ENCODE measurements at regions not wholly inside any gene's neighbourhood (a gene's known extent, or its start where the extent isn't known, plus 50 kb on each side); places are given as distances from the start of the nearest gene placed in this dataset.

- Histone ChIP-seq H3K4me3 (ENCODE audit: low read depth, low read length) (no peak overlapping the region), H3K9me3 (no peaks in the 10 kb centered on the region), H3K36me3 (ENCODE audit: control insufficient read depth, insufficient read depth, low read length) (no peaks in the 10 kb centered on the region), H3K4me1 (peaks cover 2% of the 10 kb centered on the region), H3K27me3 (replicated peaks; ENCODE audit: control insufficient read depth, insufficient read depth, low read length) (no peaks in the 10 kb centered on the region)
- no peak for TF ChIP-seq CTCF (IDR thresholded peaks at IDR 0.05; ENCODE audit: insufficient read depth in 1 of 2, low read depth in 1 of 2, low read length in 1 of 2, severe bottlenecking in 1 of 2, unreplicated experiment in 1 of 2)
- Mint-ChIP-seq H3K27me3 (ENCODE audit: insufficient read depth, unreplicated experiment) (no peaks in the 10 kb centered on the region), H3K4me3 (ENCODE audit: unreplicated experiment) (no peak overlapping the region), H3K36me3 (ENCODE audit: insufficient read depth, unreplicated experiment) (no peaks in the 10 kb centered on the region), H3K4me1 (ENCODE audit: low read depth, unreplicated experiment) (no peaks in the 10 kb centered on the region), H3K9me3 (ENCODE audit: unreplicated experiment) (no peaks in the 10 kb centered on the region), H3K27ac (ENCODE audit: unreplicated experiment) (no peak overlapping the region)
- intact Hi-C loops (cut with micrococcal nuclease; ENCODE audit: unreplicated experiment): loop anchor here (1.0 to 5.0 kb wide), 4 partner anchors 49 to 321 kb away; no protein-coding TSS in a partner anchor
- no peak for DNase-seq
- ChIA-PET CTCF (interaction anchor here (2.2 to 2.7 kb wide), 2 partner anchors 120 to 128 kb away, joined by 8 to 28 read pairs; no protein-coding TSS in a partner anchor), POLR2A (no interaction called here)
- no TSS peak for BruUV-seq (replicated peaks)
Observed at GRCh38 chr6:85355816-85356215, 94.1 kb upstream of the NT5E start.

DNA sequence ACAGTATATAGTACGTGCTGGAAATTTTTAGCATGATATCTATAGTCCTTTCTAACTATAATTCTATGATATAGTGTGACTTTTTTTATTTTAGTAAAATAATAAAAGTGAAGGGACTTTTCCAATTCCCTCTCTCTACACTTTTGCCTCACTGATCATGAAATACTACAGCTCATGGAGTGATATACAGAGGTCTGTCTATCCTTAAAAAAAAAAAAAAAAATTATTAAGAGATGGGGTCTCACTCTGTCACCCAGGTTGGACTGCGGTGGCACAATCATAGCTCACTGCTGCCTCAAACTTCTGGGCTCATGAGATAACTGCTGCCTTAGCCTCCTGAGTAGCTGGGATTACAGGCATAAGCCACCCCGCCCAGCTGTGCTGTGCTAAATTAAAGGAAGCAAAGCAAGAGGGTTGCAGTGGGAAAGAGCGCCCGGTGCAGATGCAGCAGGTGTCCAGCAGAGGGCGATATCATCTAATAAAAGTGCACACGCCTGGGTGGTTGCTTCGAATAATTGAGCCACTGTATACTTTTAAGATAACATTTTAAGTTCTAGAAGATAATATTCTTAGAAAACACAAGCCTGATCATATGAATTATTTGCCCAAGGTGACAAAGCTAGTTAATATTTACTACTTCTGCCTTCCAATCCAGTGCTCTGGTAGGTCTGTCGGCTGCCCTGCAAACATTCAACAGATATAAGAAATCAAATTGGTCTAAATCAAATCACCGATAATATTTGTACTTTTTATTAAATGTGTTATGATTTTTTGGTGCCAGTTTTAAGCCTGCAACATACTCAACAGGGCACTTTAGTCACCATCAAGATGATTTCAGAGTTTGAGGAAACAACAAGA lies 94.9 kb upstream of the NT5E start:
- no peak overlapping the region for H3K27ac Mint-ChIP-seq (ENCODE audit: unreplicated experiment)
- intact Hi-C loops (cut with micrococcal nuclease; ENCODE audit: unreplicated experiment): loop anchor here (1.0 to 5.0 kb wide), 4 partner anchors 50 to 322 kb away; no protein-coding TSS in a partner anchor
- Histone ChIP-seq H3K9me3 (no peaks in the 10 kb centered on the region), H3K36me3 (ENCODE audit: control insufficient read depth, insufficient read depth, low read length) (no peaks in the 10 kb centered on the region), H3K4me1 (no peaks in the 10 kb centered on the region), H3K27me3 (replicated peaks; ENCODE audit: control insufficient read depth, insufficient read depth, low read length) (no peaks in the 10 kb centered on the region), H3K4me3 (ENCODE audit: low read depth, low read length) (no peak overlapping the region)
- no peaks in the 10 kb centered on the region for H3K27me3 Mint-ChIP-seq (ENCODE audit: insufficient read depth, unreplicated experiment)
- no peaks in the 10 kb centered on the region for H3K36me3 Mint-ChIP-seq (ENCODE audit: insufficient read depth, unreplicated experiment)
- no peaks in the 10 kb centered on the region for H3K4me1 Mint-ChIP-seq (ENCODE audit: low read depth, unreplicated experiment)
- ChIA-PET POLR2A (no interaction called here), CTCF (interaction anchor here (0.6 to 2.7 kb wide), 8 partner anchors 50 to 1074 kb away, joined by 3 to 28 read pairs (median 3); no protein-coding TSS in a partner anchor)
- H3K4me3 Mint-ChIP-seq (ENCODE audit: unreplicated experiment): no peak overlapping the region
- H3K9me3 Mint-ChIP-seq (ENCODE audit: unreplicated experiment): no peaks in the 10 kb centered on the region
- no TSS peak for BruUV-seq (replicated peaks)
- peak; percentile 62 to 74 for DNase-seq
- TF ChIP-seq CTCF (IDR thresholded peaks at IDR 0.05; ENCODE audit: insufficient read depth in 1 of 2, low read depth in 1 of 2, low read length in 1 of 2, severe bottlenecking in 1 of 2, unreplicated experiment in 1 of 2): peak; percentile 91 to 93

- no peak for TF ChIP-seq CTCF (IDR thresholded peaks at IDR 0.05; ENCODE audit: insufficient read depth in 1 of 2, low read depth in 1 of 2, low read length in 1 of 2, severe bottlenecking in 1 of 2, unreplicated experiment in 1 of 2)
- DNase-seq: no peak
- Mint-ChIP-seq H3K27ac (ENCODE audit: unreplicated experiment) (no peak overlapping the region), H3K4me1 (ENCODE audit: low read depth, unreplicated experiment) (no peaks in the 10 kb centered on the region), H3K27me3 (ENCODE audit: insufficient read depth, unreplicated experiment) (no peaks in the 10 kb centered on the region), H3K4me3 (ENCODE audit: unreplicated experiment) (no peak overlapping the region), H3K9me3 (ENCODE audit: unreplicated experiment) (no peaks in the 10 kb centered on the region), H3K36me3 (ENCODE audit: insufficient read depth, unreplicated experiment) (no peaks in the 10 kb centered on the region)
- Histone ChIP-seq H3K4me3 (ENCODE audit: low read depth, low read length) (no peak overlapping the region), H3K36me3 (ENCODE audit: control insufficient read depth, insufficient read depth, low read length) (no peaks in the 10 kb centered on the region), H3K27me3 (replicated peaks; ENCODE audit: control insufficient read depth, insufficient read depth, low read length) (no peaks in the 10 kb centered on the region), H3K4me1 (no peaks in the 10 kb centered on the region), H3K9me3 (no peaks in the 10 kb centered on the region)
- POLR2A ChIA-PET: no interaction called here
- no TSS peak for BruUV-seq (replicated peaks)
- CTCF ChIA-PET: interaction anchor here (1.1 kb wide), 1 partner anchor 130 kb away, joined by 4 read pairs; no protein-coding TSS in a partner anchor
- intact Hi-C loops (cut with micrococcal nuclease; ENCODE audit: unreplicated experiment): no loop called here
Observed at GRCh38 chr6:85353012-85353411, 96.9 kb upstream of the NT5E start.
